ENCODE measurements at regions not wholly inside any gene's neighbourhood (a gene's known extent, or its start where the extent isn't known, plus 50 kb on each side); places are given as distances from the start of the nearest gene placed in this dataset.

DNA sequence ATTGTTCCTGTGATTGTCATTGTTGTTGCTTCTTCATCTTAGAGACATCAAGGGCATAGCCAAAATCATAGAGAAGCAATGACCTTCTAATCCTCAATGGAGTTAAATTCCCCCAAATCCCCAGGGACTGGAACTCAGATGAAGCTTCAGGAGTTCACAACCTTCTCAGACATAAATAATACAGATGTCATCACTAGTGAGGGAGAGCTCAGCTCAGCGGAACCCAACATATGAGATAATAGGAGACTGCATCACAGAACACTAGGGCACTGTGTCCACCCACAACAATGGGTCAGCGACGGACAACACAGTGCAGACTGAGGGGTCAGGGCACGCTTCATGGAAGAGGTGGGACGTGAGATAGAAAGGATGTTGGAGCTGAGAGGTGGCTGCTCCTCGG, 1290.4 kb upstream of the TMEM132C start:
- TF ChIP-seq, protein P1, sequence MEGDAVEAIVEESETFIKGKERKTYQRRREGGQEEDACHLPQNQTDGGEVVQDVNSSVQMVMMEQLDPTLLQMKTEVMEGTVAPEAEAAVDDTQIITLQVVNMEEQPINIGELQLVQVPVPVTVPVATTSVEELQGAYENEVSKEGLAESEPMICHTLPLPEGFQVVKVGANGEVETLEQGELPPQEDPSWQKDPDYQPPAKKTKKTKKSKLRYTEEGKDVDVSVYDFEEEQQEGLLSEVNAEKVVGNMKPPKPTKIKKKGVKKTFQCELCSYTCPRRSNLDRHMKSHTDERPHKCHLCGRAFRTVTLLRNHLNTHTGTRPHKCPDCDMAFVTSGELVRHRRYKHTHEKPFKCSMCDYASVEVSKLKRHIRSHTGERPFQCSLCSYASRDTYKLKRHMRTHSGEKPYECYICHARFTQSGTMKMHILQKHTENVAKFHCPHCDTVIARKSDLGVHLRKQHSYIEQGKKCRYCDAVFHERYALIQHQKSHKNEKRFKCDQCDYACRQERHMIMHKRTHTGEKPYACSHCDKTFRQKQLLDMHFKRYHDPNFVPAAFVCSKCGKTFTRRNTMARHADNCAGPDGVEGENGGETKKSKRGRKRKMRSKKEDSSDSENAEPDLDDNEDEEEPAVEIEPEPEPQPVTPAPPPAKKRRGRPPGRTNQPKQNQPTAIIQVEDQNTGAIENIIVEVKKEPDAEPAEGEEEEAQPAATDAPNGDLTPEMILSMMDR (IDR thresholded peaks at IDR 0.05) = no peak
- no peak for TF ChIP-seq EZH2 (IDR thresholded peaks at IDR 0.05; ENCODE audit: borderline replicate concordance, insufficient read depth, low read depth, low read length, poor library complexity, severe bottlenecking)

All from B cell (primary cell).